ENCODE measurements at regions not wholly inside any gene's neighbourhood (a gene's known extent, or its start where the extent isn't known, plus 50 kb on each side); places are given as distances from the start of the nearest gene placed in this dataset.

DNA sequence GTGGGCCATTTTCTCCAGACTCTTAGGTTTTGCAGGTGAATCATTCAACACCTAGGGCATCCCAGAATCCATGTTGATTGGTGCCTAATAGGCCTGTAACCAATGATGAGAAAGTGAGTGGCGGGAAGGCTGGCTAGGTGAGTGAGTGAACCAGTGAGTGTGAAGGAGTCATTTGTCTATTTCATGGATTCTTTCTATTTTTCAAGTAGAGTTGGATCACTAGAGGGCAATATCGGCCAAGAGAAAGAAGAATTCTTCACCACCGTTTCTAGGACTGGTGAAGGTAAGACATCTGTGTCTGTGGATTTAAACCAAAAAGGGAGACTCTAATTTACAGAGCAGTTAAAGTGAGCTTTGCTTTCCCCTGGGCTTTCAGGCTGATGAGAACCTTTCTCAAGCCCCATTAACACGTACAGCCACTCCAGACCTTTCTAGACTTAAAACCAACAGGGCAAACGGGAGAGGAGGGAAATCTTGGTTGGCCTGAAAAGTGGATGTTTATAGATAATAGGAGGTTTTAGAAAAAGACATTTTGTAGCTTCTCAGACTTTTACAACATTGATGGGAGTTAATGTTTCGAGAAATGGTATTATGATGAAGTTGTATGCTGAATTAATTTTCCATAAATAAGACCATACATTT lies 114.3 kb upstream of the IL12B start:
- H3K4me3 ChIP-seq (ENCODE audit: low read depth in 1 of 3, low read length in 3 of 3), result no peak overlapping the region
- WGBS, result 51% methylated on average over 6 of the region's 6 CpGs
- H3K9me3 ChIP-seq (ENCODE audit: control insufficient read depth in 4 of 4, low read length in 3 of 4), result no peaks in the 10 kb centered on the region

GRCh38 chr5:159447116-159447515 lies 116.8 kb upstream of the IL12B start:
- no peak overlapping the region for H3K9ac ChIP-seq (ENCODE audit: low read depth in 1 of 2, low read length in 2 of 2)
- TF ChIP-seq FOXA1 (IDR thresholded peaks at IDR 0.05) (no peak), TAF1 (conservative IDR thresholded peaks at IDR 0.05) (no peak), JUND (IDR thresholded peaks at IDR 0.05) (no peak)
- H3K4me1 ChIP-seq (ENCODE audit: control insufficient read depth in 4 of 4, insufficient read depth in 4 of 4, low read length in 3 of 4), result no peaks in the 10 kb centered on the region
- no peak for DNase-seq (ENCODE audit: low spot score)
- no peaks in the 10 kb centered on the region for H3K9me3 ChIP-seq (ENCODE audit: control insufficient read depth in 4 of 4, low read length in 3 of 4)
- no peaks in the 10 kb centered on the region for H3K27me3 ChIP-seq (ENCODE audit: control insufficient read depth in 4 of 4, insufficient read depth in 4 of 4, low read length in 3 of 4)
- H3K27ac ChIP-seq (ENCODE audit: low read depth in 1 of 2, low read length in 2 of 2), result no peak overlapping the region
- H3K4me3 ChIP-seq (ENCODE audit: low read depth in 1 of 3, low read length in 3 of 3), result no peak overlapping the region
- WGBS, result 91% methylated on average over 1 of the region's 1 CpG
- H3K36me3 ChIP-seq (ENCODE audit: control insufficient read depth in 4 of 4, insufficient read depth in 3 of 4, low read depth in 1 of 4, low read length in 3 of 4), result no peaks in the 10 kb centered on the region

More for the DNA sequence above, 114.3 kb upstream of the IL12B start:
- H3K27ac ChIP-seq (ENCODE audit: low read depth in 1 of 2, low read length in 2 of 2), result no peak overlapping the region
- H3K9ac ChIP-seq (ENCODE audit: low read depth in 1 of 2, low read length in 2 of 2), result no peak overlapping the region
- no peaks in the 10 kb centered on the region for H3K36me3 ChIP-seq (ENCODE audit: control insufficient read depth in 4 of 4, insufficient read depth in 3 of 4, low read depth in 1 of 4, low read length in 3 of 4)
- TF ChIP-seq FOXA2 (IDR thresholded peaks at IDR 0.05) (no peak), RAD21 (IDR thresholded peaks at IDR 0.05) (peak; percentile 89 to 90), CTCF (IDR thresholded peaks at IDR 0.05; ENCODE audit: low read depth, low read length, missing input control) (peak; percentile 53), RXRA (IDR thresholded peaks at IDR 0.05) (no peak)
- TF ChIP-seq, protein P1, sequence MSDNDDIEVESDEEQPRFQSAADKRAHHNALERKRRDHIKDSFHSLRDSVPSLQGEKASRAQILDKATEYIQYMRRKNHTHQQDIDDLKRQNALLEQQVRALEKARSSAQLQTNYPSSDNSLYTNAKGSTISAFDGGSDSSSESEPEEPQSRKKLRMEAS (IDR thresholded peaks at IDR 0.05), result no peak
- H3K4me1 ChIP-seq (ENCODE audit: control insufficient read depth in 4 of 4, insufficient read depth in 4 of 4, low read length in 3 of 4), result no peaks in the 10 kb centered on the region
- DNase-seq (ENCODE audit: low spot score), result no peak
- H3K27me3 ChIP-seq (ENCODE audit: control insufficient read depth in 4 of 4, insufficient read depth in 4 of 4, low read length in 3 of 4), result no peaks in the 10 kb centered on the region

DNA sequence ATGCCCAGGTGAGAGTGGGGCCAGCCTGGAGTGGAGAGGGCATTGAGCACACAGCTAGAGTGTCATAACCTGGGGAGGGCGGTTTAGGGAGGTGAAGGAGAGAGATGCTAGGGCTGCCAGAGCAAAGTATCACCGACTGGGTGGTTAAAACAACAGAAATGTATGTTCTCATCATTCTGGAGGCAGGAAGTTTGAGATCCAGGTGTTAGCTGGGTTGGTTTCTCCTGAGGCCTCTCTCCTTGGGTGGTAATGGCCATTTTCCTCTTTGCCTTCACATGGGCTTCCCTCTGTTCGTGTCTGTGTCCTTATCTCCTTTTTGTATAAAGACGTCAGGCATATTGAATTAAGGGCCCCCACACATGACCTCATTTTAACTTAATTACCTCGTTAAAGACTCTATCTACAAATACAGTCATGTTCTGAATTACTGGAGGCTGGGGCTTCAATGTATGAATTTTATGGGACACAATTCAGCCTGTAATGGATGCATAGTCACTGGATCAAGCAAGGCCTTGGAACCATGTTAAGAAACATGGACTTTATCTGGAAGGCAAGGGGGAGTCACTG lies 118.6 kb upstream of the IL12B start:
- no peaks in the 10 kb centered on the region for H3K4me1 ChIP-seq (ENCODE audit: control insufficient read depth in 4 of 4, insufficient read depth in 4 of 4, low read length in 3 of 4)
- TF ChIP-seq RXRA (IDR thresholded peaks at IDR 0.05), result no peak
- no peak for TF ChIP-seq GABPA (IDR thresholded peaks at IDR 0.05 in 1 of 2, conservative IDR thresholded peaks at IDR 0.05 in 1 of 2)
- no peak for TF ChIP-seq YY1 (IDR thresholded peaks at IDR 0.05)
- TF ChIP-seq TAF1 (conservative IDR thresholded peaks at IDR 0.05), result no peak
- no peak for TF ChIP-seq CTCF (IDR thresholded peaks at IDR 0.05; ENCODE audit: low read depth, low read length, missing input control)
- no peak for TF ChIP-seq HNF4A (conservative IDR thresholded peaks at IDR 0.05)
- no peak for TF ChIP-seq REST (IDR thresholded peaks at IDR 0.05)
- no peak for TF ChIP-seq FOXA1 (IDR thresholded peaks at IDR 0.05)
- H3K27me3 ChIP-seq (ENCODE audit: control insufficient read depth in 4 of 4, insufficient read depth in 4 of 4, low read length in 3 of 4), result no peaks in the 10 kb centered on the region
- no peak overlapping the region for H3K9ac ChIP-seq (ENCODE audit: low read depth in 1 of 2, low read length in 2 of 2)
- 75% methylated on average over 5 of the region's 5 CpGs for WGBS
- H3K9me3 ChIP-seq (ENCODE audit: control insufficient read depth in 4 of 4, low read length in 3 of 4), result no peaks in the 10 kb centered on the region
- H3K27ac ChIP-seq (ENCODE audit: low read depth in 1 of 2, low read length in 2 of 2), result no peak overlapping the region
- DNase-seq (ENCODE audit: low spot score), result no peak
- no peaks in the 10 kb centered on the region for H3K36me3 ChIP-seq (ENCODE audit: control insufficient read depth in 4 of 4, insufficient read depth in 3 of 4, low read depth in 1 of 4, low read length in 3 of 4)
- no peak overlapping the region for H3K4me3 ChIP-seq (ENCODE audit: low read depth in 1 of 3, low read length in 3 of 3)
